ENCODE measurements at regions not wholly inside any gene's neighbourhood (a gene's known extent, or its start where the extent isn't known, plus 50 kb on each side); places are given as distances from the start of the nearest gene placed in this dataset.

DNA sequence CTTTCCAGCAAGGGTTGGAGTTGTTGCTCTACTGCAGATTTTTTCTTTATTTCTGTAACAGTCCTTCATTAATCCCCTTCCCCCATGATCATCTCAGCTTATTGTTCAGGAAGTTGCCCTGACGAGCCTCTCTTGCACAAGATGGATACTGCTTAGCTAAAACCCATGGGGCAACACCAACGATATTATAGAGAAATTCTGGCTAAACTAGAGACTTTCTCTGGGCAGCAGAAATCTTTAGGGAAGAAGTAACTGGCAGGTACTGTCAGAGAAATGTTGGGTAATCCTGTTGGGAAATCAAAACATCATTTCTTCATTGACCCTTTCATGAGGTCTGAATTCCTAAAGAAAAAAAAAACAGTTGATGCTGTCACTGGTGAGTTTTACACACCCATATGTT, 921.3 kb downstream of the NLGN4X start:
- DNase-seq (ENCODE audit: low read depth, low spot score) (no peak), FAIRE-seq (no peak)
- intact Hi-C loops (cut with micrococcal nuclease), result no loop called here
- Histone ChIP-seq H3K4me2 (ENCODE audit: insufficient read depth, low read length) (no peak overlapping the region), H3K27ac (ENCODE audit: insufficient read depth, low read depth, low read length) (no peak overlapping the region), H3K4me1 (ENCODE audit: control insufficient read depth, extremely low read depth, insufficient read depth, low read length) (no peaks in the 10 kb centered on the region), H3K9ac (replicated peaks; ENCODE audit: extremely low read depth, insufficient read depth, low read length) (no peak overlapping the region), H3K9me3 (replicated peaks; ENCODE audit: control insufficient read depth, insufficient read depth, low read length) (no peaks in the 10 kb centered on the region), H3K27me3 (ENCODE audit: control insufficient read depth in 2 of 2, insufficient read depth in 2 of 2, low read length in 2 of 2) (no peaks in the 10 kb centered on the region), H3K4me3 (replicated peaks in 1 of 3; ENCODE audit: insufficient read depth in 1 of 3, low read depth in 1 of 3, low read length in 3 of 3) (no peak overlapping the region), H2AFZ (ENCODE audit: low read depth, low read length) (no peak overlapping the region), H3K79me2 (ENCODE audit: control insufficient read depth, insufficient read depth, low read length) (no peaks in the 10 kb centered on the region), H4K20me1 (replicated peaks; ENCODE audit: control insufficient read depth, extremely low read depth, insufficient read depth, low read length) (no peaks in the 10 kb centered on the region), H3K9me1 (replicated peaks; ENCODE audit: control insufficient read depth, extremely low read depth, insufficient read depth, low read length) (no peaks in the 10 kb centered on the region), H3K36me3 (ENCODE audit: control insufficient read depth in 2 of 2, extremely low read depth in 1 of 2, insufficient read depth in 2 of 2, low read length in 2 of 2) (no peaks in the 10 kb centered on the region)
- CTCF ChIA-PET, result no interaction called here
- POLR2A ChIA-PET, result no interaction called here
- dilution Hi-C loops (cut with MboI; ENCODE audit: extremely low pct_ligation_motif_present, low sequenced_read_pairs), result no loop called here
- BruUV-seq (replicated peaks), result no TSS peak
- no peak for TF ChIP-seq FOS (IDR thresholded peaks at IDR 0.05; ENCODE audit: borderline replicate concordance, insufficient read depth, low read length)
- TF ChIP-seq JUN (IDR thresholded peaks at IDR 0.05; ENCODE audit: borderline replicate concordance, insufficient read depth, insufficient read length, low read depth), result no peak
- no peak for TF ChIP-seq EZH2 (IDR thresholded peaks at IDR 0.05; ENCODE audit: borderline replicate concordance, low read depth, low read length, severe bottlenecking)
- TF ChIP-seq, protein P1, sequence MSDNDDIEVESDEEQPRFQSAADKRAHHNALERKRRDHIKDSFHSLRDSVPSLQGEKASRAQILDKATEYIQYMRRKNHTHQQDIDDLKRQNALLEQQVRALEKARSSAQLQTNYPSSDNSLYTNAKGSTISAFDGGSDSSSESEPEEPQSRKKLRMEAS (IDR thresholded peaks at IDR 0.05; ENCODE audit: insufficient read depth, insufficient read length), result no peak
- no peak for TF ChIP-seq POLR2A (IDR thresholded peaks at IDR 0.05; ENCODE audit: low read depth, low read length)
- TF ChIP-seq GATA2 (IDR thresholded peaks at IDR 0.05; ENCODE audit: insufficient read depth, insufficient read length, low read depth, low read length), result no peak
- TF ChIP-seq POLR2AphosphoS5 (IDR thresholded peaks at IDR 0.05; ENCODE audit: insufficient read depth, low read depth, low read length), result no peak

DNA sequence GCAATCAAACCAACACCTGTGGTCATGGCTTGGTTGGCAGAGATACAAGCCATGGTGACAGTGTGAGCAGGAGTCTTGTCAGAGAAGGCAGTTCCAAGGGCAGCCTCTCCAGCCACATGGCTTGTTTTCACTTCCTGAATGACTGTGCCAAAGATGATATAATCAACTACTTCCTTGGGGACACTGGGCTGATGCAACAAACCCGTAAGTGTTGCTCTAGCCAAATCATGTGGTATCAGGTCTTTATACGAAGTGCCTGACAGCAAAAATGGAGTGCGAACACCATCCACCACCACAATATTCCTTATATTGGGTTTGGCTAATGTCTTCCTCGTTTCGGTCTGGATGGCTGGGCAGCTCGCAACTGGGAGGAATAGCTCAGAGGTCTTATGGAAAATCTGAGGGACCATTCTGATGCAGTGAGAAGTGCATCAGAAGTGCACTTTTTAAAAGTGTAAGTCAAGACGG, 922.0 kb downstream of the NLGN4X start:
- dilution Hi-C loops (cut with MboI; ENCODE audit: extremely low pct_ligation_motif_present, low sequenced_read_pairs) (no loop called here), intact Hi-C loops (cut with micrococcal nuclease) (no loop called here)
- Histone ChIP-seq H3K27me3 (ENCODE audit: control insufficient read depth in 2 of 2, insufficient read depth in 2 of 2, low read length in 2 of 2) (no peaks in the 10 kb centered on the region), H3K27ac (ENCODE audit: insufficient read depth, low read depth, low read length) (no peak overlapping the region), H3K79me2 (ENCODE audit: control insufficient read depth, insufficient read depth, low read length) (no peaks in the 10 kb centered on the region), H3K4me2 (ENCODE audit: insufficient read depth, low read length) (no peak overlapping the region), H2AFZ (ENCODE audit: low read depth, low read length) (no peak overlapping the region), H3K4me3 (replicated peaks in 1 of 3; ENCODE audit: insufficient read depth in 1 of 3, low read depth in 1 of 3, low read length in 3 of 3) (no peak overlapping the region), H3K4me1 (ENCODE audit: control insufficient read depth, extremely low read depth, insufficient read depth, low read length) (no peaks in the 10 kb centered on the region), H4K20me1 (replicated peaks; ENCODE audit: control insufficient read depth, extremely low read depth, insufficient read depth, low read length) (no peaks in the 10 kb centered on the region), H3K36me3 (ENCODE audit: control insufficient read depth in 2 of 2, extremely low read depth in 1 of 2, insufficient read depth in 2 of 2, low read length in 2 of 2) (no peaks in the 10 kb centered on the region), H3K9me1 (replicated peaks; ENCODE audit: control insufficient read depth, extremely low read depth, insufficient read depth, low read length) (no peaks in the 10 kb centered on the region), H3K9me3 (replicated peaks; ENCODE audit: control insufficient read depth, insufficient read depth, low read length) (no peaks in the 10 kb centered on the region), H3K9ac (replicated peaks; ENCODE audit: extremely low read depth, insufficient read depth, low read length) (no peak overlapping the region)
- no peak for FAIRE-seq
- BruUV-seq (replicated peaks), result no TSS peak
- CTCF ChIA-PET, result no interaction called here
- no peak for TF ChIP-seq MYC (IDR thresholded peaks at IDR 0.05; ENCODE audit: low read depth, low read length)
- TF ChIP-seq POLR2AphosphoS5 (IDR thresholded peaks at IDR 0.05; ENCODE audit: insufficient read depth, low read depth, low read length), result no peak
- TF ChIP-seq FOS (IDR thresholded peaks at IDR 0.05; ENCODE audit: borderline replicate concordance, insufficient read depth, low read length), result no peak
- TF ChIP-seq, protein P1 (IDR thresholded peaks at IDR 0.05; ENCODE audit: insufficient read depth, insufficient read length), result no peak
- TF ChIP-seq, protein P2, sequence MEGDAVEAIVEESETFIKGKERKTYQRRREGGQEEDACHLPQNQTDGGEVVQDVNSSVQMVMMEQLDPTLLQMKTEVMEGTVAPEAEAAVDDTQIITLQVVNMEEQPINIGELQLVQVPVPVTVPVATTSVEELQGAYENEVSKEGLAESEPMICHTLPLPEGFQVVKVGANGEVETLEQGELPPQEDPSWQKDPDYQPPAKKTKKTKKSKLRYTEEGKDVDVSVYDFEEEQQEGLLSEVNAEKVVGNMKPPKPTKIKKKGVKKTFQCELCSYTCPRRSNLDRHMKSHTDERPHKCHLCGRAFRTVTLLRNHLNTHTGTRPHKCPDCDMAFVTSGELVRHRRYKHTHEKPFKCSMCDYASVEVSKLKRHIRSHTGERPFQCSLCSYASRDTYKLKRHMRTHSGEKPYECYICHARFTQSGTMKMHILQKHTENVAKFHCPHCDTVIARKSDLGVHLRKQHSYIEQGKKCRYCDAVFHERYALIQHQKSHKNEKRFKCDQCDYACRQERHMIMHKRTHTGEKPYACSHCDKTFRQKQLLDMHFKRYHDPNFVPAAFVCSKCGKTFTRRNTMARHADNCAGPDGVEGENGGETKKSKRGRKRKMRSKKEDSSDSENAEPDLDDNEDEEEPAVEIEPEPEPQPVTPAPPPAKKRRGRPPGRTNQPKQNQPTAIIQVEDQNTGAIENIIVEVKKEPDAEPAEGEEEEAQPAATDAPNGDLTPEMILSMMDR (IDR thresholded peaks at IDR 0.05; ENCODE audit: extremely low read depth in 1 of 2, insufficient read depth in 1 of 2, low read depth in 1 of 2, low read length in 2 of 2), result no peak
- no peak for TF ChIP-seq EZH2 (IDR thresholded peaks at IDR 0.05; ENCODE audit: borderline replicate concordance, low read depth, low read length, severe bottlenecking)
- TF ChIP-seq JUN (IDR thresholded peaks at IDR 0.05; ENCODE audit: borderline replicate concordance, insufficient read depth, insufficient read length, low read depth), result no peak
- no peak for TF ChIP-seq GATA2 (IDR thresholded peaks at IDR 0.05; ENCODE audit: insufficient read depth, insufficient read length, low read depth, low read length)
- no peak for TF ChIP-seq POLR2A (IDR thresholded peaks at IDR 0.05; ENCODE audit: low read depth, low read length)
- no peak for DNase-seq (ENCODE audit: low read depth, low spot score)
- POLR2A ChIA-PET, result no interaction called here
